ENCODE measurements at regions not wholly inside any gene's neighbourhood (a gene's known extent, or its start where the extent isn't known, plus 50 kb on each side); places are given as distances from the start of the nearest gene placed in this dataset.

DNA sequence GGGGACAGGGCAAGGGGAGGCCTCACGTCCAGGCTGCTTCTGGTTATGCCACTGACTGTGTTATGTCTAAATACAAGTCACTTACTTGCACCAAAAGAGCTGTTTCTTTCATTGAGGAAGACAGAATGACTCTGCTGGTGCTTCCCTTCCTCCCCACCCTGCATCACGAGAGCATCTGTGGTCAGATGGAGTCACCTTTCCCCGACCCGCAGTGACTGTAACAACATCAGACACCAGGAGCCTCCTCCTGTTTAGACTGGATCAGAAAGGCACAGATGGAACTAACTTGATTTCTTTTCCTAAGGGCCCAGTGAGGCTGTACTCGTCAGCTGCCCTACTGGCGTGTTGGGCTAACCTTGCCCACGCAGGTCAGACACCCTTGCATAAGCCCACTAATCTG, 90.3 kb upstream of the ZNF536 start:
- no peaks in the 10 kb centered on the region for H3K79me2 ChIP-seq (ENCODE audit: control insufficient read depth, insufficient read depth, low read length)
- 34% methylated on average over 7 of the region's 7 CpGs for WGBS (ENCODE audit: insufficient coverage, insufficient replicate concordance, low lambda C conversion rate, missing lambda C conversion rate)
- FAIRE-seq = no peak
- no peak overlapping the region for H2AFZ ChIP-seq (ENCODE audit: control insufficient read depth, low read depth, low read length)
- ChIA-PET RAD21 (ENCODE audit: unreplicated experiment) (no interaction called here), SMC1A (ENCODE audit: uncharacterized antibody, unreplicated experiment) (no interaction called here), CTCF (no interaction called here), POLR2A (no interaction called here)
- no peak overlapping the region for H3K4me2 ChIP-seq (ENCODE audit: control insufficient read depth, insufficient read depth)
- H3K4me1 ChIP-seq (ENCODE audit: control insufficient read depth, insufficient read depth, low read length) = no peaks in the 10 kb centered on the region
- TF ChIP-seq JUNB (IDR thresholded peaks at IDR 0.05) (no peak), EP300 (IDR thresholded peaks at IDR 0.05; ENCODE audit: borderline replicate concordance in 1 of 2, control insufficient read depth in 1 of 2, low read depth in 2 of 2, low read length in 2 of 2) (no peak), PAX5 (IDR thresholded peaks at IDR 0.05; ENCODE audit: borderline replicate concordance, low read depth, low read length) (no peak), EED (IDR thresholded peaks at IDR 0.05; ENCODE audit: low read depth) (no peak), ZNF274 (IDR thresholded peaks at IDR 0.05; ENCODE audit: insufficient read depth, insufficient read length) (no peak), RB1 (IDR thresholded peaks at IDR 0.05; ENCODE audit: borderline replicate concordance) (no peak), RELA (IDR thresholded peaks at IDR 0.05; ENCODE audit: borderline replicate concordance, partially characterized antibody) (no peak), SMC3 (IDR thresholded peaks at IDR 0.05; ENCODE audit: borderline replicate concordance, low read length) (no peak), RBBP5 (conservative IDR thresholded peaks at IDR 0.05) (no peak), MEF2B (IDR thresholded peaks at IDR 0.05; ENCODE audit: partially characterized antibody, poor library complexity, severe bottlenecking) (no peak), ESRRA (IDR thresholded peaks at IDR 0.05; ENCODE audit: low read length) (no peak), MAX (IDR thresholded peaks at IDR 0.05; ENCODE audit: low read depth, low read length) (no peak)
- TF ChIP-seq, protein P1, sequence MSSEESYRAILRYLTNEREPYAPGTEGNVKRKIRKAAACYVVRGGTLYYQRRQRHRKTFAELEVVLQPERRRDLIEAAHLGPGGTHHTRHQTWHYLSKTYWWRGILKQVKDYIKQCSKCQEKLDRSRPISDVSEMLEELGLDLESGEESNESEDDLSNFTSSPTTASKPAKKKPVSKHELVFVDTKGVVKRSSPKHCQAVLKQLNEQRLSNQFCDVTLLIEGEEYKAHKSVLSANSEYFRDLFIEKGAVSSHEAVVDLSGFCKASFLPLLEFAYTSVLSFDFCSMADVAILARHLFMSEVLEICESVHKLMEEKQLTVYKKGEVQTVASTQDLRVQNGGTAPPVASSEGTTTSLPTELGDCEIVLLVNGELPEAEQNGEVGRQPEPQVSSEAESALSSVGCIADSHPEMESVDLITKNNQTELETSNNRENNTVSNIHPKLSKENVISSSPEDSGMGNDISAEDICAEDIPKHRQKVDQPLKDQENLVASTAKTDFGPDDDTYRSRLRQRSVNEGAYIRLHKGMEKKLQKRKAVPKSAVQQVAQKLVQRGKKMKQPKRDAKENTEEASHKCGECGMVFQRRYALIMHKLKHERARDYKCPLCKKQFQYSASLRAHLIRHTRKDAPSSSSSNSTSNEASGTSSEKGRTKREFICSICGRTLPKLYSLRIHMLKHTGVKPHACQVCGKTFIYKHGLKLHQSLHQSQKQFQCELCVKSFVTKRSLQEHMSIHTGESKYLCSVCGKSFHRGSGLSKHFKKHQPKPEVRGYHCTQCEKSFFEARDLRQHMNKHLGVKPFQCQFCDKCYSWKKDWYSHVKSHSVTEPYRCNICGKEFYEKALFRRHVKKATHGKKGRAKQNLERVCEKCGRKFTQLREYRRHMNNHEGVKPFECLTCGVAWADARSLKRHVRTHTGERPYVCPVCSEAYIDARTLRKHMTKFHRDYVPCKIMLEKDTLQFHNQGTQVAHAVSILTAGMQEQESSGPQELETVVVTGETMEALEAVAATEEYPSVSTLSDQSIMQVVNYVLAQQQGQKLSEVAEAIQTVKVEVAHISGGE (CRISPR knock-in tag; IDR thresholded peaks at IDR 0.05) = no peak
- H3K36me3 ChIP-seq (ENCODE audit: control insufficient read depth in 2 of 2, insufficient read depth in 2 of 2, low read length in 1 of 2) = no peaks in the 10 kb centered on the region
- H3K9me3 ChIP-seq (replicated peaks; ENCODE audit: control insufficient read depth, insufficient read depth, low read length) = no peaks in the 10 kb centered on the region
- no peak overlapping the region for H3K27ac ChIP-seq (ENCODE audit: control insufficient read depth, insufficient read depth)
- intact Hi-C loops (cut with micrococcal nuclease; ENCODE audit: unreplicated experiment) = no loop called here
- ATAC-seq = no peak
- BruUV-seq (replicated peaks) = no TSS peak
- H3K9ac ChIP-seq (ENCODE audit: control insufficient read depth, insufficient read depth, low read length) = no peak overlapping the region
- DNase-seq (ENCODE audit: low read depth, low spot score) = no peak
- H3K4me3 ChIP-seq = no peak overlapping the region
- no peaks in the 10 kb centered on the region for H3K27me3 ChIP-seq (replicated peaks in 1 of 2; ENCODE audit: control insufficient read depth in 2 of 2, insufficient read depth in 2 of 2, low read length in 1 of 2)
- no peaks in the 10 kb centered on the region for H4K20me1 ChIP-seq (ENCODE audit: control insufficient read depth, insufficient read depth)
- in situ Hi-C loops (cut with MboI) = no loop called here
